NB4 (cell line): ENCODE measurements at regions not wholly inside any gene's neighbourhood (a gene's known extent, or its start where the extent isn't known, plus 50 kb on each side); places are given as distances from the start of the nearest gene placed in this dataset.

Experiments
- MYC ChIP-seq: IDR thresholded peaks from 2 replicates; pipeline ENCODE4 v1.6.1; 2011; ENCODE audit warnings: low read depth, low read length
- POLR2A ChIP-seq: IDR thresholded peaks from 2 replicates; pipeline ENCODE4 v1.6.1; 2011; ENCODE audit warnings: mild to moderate bottlenecking; ENCODE audit not compliant: insufficient read length; ENCODE audit errors: extremely low read depth
- TF ChIP-seq, protein P1 (sequence below): IDR thresholded peaks from one replicate; pipeline ENCODE4 v1.5.1; 2012; ENCODE audit warnings: low read depth, low read length
- TF ChIP-seq, protein P2 (sequence below): IDR thresholded peaks from 2 replicates; pipeline ENCODE4 v1.6.1; 2011; ENCODE audit warnings: low read depth, low read length

DNA sequence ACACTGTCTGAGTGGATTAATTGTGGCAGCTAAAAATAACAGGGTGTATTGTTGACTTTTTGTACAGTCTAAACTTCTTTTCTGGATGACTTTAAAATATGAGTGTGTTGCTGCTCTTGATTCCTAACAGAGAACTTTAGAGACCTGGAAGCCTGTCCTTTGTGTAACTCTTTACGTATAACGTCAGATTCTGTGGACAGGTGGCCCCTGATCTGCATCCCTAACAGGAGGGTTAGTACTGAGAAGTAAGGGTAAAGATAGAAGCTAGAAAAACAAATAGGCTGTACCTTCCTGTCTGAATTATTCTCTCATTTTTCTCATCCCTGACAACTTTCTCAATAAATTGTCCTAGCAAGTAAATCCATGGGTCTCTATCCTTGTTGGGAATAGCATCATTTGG is 105.7 kb upstream of the LIMCH1 start:
- TF ChIP-seq, protein P1, sequence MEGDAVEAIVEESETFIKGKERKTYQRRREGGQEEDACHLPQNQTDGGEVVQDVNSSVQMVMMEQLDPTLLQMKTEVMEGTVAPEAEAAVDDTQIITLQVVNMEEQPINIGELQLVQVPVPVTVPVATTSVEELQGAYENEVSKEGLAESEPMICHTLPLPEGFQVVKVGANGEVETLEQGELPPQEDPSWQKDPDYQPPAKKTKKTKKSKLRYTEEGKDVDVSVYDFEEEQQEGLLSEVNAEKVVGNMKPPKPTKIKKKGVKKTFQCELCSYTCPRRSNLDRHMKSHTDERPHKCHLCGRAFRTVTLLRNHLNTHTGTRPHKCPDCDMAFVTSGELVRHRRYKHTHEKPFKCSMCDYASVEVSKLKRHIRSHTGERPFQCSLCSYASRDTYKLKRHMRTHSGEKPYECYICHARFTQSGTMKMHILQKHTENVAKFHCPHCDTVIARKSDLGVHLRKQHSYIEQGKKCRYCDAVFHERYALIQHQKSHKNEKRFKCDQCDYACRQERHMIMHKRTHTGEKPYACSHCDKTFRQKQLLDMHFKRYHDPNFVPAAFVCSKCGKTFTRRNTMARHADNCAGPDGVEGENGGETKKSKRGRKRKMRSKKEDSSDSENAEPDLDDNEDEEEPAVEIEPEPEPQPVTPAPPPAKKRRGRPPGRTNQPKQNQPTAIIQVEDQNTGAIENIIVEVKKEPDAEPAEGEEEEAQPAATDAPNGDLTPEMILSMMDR, result no peak
- TF ChIP-seq POLR2A (no peak), MYC (no peak)
- TF ChIP-seq, protein P2, sequence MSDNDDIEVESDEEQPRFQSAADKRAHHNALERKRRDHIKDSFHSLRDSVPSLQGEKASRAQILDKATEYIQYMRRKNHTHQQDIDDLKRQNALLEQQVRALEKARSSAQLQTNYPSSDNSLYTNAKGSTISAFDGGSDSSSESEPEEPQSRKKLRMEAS, result no peak
